GM18511 (cell line): ENCODE measurements at regions not wholly inside any gene's neighbourhood (a gene's known extent, or its start where the extent isn't known, plus 50 kb on each side); places are given as distances from the start of the nearest gene placed in this dataset.

Experiments used
- ATAC-seq: cut with Tn5 transposase; IDR thresholded peaks from one replicate; pipeline ENCODE4 v1.9.1; 2021; ENCODE audit warnings: mild to moderate bottlenecking, moderate library complexity; ENCODE audit not compliant: unreplicated experiment

DNA sequence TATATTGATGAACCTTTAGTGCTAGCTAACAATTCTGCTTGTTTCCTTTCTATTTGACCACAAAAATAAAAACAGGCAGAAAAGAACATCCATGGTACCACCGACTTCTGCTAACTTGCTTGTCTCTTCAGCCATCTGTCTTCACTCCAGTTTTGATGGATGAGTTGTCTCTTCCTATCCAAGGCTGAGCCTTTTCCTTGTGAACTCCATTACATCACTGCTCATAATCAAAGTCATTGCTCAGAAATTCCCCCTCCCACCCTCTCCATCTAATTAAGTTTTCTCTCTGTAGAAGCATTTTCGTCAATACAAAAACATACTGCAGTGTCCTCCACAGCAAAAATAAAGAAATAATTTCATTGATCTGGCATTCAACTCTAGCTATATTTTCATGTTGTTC, 184.4 kb downstream of the SPCS3 start:
- ATAC-seq = no peak

DNA sequence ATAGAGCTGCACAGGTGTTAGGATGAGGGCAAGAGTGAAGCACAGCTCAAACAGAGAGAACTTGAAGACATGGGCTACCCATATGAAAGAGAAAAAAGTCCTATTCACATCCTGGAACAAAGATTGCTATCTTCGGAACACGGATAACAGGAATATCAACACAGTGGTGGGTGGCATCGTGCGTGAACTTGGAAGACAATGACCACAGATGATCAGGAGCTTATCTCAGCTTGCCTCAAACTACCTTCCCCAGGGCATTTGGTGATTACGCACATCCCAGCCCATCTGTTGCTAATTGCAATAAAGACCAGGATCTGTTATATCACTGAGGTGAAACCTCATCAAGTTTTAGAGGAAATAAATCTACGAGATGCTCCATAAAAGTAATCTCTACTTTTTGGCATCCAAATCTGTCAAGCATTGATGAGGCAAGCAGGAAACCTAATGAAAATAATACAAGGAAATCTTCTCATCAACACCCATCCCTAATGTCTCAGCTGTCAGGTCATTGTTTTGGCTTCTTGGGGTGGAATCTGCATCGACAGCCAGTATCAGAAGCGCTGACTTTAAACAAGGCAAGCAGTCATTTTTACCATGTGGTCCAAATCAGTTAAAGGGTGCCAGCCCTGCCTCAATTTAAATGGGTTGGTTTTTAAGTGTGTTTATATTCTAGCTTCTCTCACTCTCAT, 188.2 kb downstream of the SPCS3 start:
- no peak for ATAC-seq

DNA sequence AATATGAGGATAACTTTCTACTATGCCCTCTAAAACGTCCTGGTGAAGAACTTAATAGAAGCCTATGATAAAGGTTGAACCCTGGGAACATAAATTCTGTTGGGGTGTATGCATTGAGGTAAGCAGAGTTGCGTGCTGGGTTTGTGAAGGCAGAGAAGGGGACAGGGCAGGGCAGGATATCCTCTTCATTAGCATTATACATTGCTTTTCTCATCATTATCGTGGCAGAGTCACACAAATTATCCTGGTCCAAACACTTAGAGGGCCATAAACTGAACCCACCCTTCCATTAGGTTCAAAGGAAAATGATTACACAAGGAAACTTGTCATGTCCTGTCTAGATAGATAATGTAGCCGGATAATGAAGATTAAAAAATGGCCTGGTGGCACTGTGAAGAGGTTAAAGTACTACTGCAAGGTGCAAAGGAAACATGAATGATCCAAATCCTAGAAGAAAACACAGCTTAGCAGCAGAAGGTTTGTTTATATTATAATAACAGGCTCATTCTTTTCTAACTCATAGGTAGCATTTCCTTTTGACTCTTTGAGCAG, 189.1 kb downstream of the SPCS3 start:
- ATAC-seq = no peak

DNA sequence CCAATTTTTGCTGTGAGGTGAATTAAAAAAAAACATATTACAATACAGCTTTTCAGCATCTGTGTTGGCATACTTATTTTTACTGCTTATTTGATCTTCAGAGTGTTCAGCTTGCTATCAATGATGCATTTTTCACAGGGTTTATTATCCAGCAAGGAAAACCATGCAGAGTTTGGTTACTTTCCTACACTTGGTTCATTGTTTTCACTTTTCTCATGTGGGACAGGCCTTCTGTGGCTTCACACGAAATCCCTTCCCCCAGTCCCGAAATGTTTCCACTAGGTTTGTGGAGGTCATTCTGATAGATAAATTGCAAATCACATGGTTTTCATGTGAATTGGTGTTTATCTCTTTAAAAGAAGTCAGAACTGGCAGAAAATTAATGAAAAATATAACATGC, 205.8 kb downstream of the SPCS3 start:
- ATAC-seq = no peak

DNA sequence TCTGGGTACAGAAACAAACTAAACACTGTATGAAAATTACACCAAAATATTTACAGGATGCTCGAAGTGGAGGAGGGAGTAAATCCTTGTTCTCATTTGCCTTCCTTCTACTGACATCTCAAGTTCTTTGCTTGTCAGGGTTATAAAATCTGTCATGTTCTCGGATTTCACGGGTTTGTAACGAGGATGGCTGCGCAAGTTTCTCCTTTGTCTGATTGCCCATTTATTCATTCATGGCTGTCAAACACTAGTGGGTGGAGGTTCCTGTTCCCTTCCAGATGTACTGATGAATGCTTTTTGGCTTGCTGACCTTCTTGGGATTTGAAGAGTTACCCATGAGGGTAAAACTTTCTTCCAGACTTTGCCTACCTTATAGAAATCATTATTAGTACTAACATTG, 206.9 kb downstream of the SPCS3 start:
- ATAC-seq = no peak

DNA sequence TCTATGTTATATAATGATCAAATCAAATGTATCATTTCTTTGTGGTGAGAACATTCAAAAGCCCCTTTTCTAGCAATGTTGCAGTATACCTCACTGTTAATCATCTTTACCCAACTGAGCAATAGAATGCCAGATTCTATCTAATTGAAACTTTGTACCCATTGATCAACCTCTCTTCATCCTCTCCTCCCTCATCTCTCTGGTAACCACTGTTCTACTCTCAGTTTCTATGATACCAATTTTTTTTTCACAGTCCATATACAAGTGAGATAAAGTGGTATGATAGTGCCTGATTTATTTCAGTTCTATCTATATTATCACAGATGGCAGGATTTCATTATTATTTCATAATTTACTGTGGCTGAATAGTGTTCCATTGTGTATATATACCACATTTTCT, 209.8 kb downstream of the SPCS3 start:
- no peak for ATAC-seq

DNA sequence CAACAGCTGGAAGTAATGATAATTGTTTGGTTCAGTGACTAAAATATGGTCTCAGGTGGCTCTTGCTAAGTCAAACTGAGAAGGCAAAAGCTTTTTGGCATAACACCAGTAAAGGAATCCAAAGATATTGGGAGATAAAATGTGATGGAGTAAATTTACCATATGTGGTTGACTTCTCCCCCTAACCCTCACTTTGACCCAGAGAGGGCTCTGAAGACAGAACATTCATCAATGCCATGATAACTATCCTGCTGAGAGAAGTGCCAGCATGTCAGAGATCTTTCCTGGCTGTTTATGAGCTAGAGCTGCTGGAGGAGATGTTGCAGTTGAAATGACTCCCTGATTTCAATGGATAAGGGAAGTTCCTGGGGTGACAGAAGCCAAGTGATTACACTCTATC, 213.4 kb downstream of the SPCS3 start:
- no peak for ATAC-seq

DNA sequence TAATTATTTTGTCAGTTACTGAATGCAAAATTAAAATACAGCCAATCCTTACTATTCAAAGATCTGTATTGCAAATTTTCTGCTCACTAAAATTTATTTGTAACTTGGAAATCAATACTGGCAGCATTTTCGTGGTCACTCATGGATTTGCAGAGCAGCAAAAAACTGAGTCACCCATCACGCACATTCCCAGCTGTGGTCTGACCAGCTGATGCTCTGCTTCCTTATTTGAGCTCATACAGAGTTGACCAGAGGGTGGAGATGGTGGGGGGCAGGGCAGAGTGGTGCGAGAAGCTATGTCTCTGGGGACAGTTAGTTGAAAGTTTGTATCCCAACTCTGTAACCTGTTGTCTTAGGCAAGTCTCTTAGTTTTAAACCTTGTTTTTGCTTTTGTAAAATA, 214.8 kb downstream of the SPCS3 start:
- no peak for ATAC-seq

DNA sequence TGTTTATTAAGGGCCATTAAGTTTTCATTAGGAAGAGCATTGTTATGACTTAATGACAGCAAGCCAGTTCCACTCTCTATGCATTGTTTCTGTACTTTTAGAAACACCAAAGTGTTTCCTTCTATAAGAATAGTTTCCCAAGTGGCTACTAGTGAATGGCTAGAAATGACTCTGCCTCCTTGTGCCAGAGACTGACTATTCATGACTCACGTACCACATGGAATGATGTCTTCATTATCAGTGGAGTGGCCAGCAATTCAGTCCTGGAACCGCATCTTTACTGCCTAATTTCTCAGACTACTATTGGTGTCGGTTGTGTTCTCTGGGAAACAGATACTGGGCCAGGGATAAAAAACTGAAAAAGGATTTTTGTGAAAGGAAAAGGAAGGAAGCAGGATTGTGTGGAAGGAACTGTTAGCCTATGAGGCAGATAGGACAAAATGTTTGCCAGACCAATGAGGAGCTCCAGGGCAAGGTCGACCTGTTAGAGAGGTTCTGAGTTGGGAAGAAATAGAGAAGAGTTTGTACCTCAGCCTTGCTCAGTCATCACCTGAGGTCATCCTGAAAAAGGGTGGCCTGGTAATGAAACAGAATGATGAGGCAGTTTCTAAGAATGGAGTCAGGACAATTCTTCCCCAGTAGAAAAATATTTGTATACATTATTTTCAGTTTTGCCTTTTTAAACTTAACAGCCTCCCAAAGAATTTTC, 218.6 kb downstream of the SPCS3 start:
- ATAC-seq = no peak

DNA sequence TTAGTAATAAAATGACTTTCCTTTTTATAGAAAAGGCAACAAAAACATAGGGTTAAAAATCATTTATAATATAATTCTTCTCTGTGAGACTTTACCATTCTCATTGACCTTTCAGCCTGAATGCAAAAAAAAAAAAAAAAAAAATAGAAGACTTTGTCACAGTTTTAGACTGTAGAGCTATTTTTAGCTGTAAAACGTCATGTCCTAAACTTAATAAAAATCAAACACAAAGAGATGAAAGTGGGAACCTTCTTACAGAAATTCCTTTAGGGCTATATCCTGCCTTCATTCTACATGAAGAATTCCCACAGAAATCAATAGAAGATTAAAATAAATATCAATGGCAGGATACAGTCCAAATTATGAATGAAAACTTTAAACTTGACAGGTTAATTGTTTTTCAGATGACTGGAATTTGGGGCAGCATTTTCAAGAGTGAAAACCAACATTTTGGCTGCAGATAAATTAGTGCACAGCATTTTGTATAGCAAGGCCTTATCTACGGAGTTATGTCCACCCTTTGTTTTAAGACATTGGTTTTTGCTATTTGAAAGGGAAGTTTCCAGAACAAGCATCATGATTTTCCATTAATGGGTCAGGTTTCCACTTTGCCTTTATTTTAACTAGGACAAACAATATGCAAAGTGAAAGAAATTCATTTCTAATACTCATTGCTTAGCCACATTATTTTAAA, 219.5 kb downstream of the SPCS3 start:
- no peak for ATAC-seq

DNA sequence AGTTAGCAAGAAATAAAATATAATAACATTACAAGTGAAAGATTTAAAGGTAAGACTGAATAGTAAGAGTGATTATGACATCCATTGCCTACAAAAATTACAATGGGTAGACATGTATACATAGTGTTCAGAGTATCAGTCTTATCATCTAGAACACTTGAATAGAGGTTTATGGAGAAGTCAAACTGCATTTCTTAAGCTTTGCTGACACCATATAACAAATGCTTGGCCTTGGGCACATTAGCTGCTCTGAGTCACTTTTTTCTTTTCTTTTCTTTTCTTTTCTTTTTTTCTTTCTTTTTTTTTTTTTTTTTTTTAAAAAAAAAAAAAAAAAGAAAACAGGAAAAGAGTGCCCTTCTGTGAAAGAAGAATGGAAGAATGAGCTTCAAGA, 220.0 kb downstream of the SPCS3 start:
- no peak for ATAC-seq

DNA sequence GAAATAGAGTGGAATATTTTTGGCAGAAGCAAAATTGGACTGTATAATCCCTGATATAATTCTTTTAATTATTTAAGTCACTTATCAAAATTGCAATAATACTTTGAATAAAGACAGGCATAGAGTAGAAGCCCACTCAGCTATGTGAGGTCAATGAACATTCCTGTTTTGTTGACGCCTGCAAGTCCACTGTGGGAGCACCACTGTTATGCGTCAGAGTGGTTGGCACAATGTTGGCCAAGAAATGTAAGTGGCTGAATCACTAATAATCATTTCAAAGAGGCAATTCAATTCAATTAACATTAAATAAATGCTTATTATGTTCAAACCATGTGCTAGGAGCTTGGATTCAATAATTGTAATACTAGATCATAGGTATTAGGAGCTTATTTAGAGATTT, 221.0 kb downstream of the SPCS3 start:
- no peak for ATAC-seq

DNA sequence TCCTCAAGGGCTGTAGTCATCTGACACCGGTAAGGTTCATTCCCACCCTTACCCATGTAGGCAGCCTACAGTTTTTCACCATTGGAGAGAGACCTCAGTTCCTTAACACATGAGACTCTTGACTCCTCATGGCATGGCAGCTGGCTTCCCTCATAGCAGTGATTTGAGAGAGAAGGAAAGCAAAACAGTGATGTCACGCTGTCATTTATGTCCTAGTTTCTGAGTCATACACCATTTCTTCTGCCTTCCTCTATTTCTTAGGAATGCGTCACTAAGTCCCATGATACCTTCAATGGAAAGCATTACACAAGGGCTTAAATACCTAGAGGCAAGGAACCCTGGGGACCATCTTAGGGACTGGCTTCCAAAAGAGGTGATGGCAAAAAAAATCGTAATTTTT, 226.1 kb downstream of the SPCS3 start:
- ATAC-seq = no peak

DNA sequence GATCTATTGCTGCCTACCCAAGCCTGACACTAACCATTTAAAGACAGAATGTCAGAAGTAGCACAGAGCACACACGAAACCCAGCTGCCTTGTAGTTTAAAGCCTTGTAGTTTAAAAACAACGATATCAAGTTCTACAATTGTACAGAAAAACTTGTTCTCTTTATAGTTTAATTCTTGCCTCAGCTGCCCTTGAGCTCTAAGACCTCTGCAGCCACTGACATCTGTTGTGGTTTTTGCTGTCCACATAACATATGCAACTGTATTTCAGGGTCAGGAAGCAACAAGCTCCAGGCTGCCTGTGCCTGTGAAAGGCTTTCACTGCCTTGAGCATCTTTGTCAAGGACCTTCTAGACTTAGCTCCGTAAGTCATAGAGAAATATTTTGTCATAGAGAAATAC, 227.2 kb downstream of the SPCS3 start:
- ATAC-seq = no peak

DNA sequence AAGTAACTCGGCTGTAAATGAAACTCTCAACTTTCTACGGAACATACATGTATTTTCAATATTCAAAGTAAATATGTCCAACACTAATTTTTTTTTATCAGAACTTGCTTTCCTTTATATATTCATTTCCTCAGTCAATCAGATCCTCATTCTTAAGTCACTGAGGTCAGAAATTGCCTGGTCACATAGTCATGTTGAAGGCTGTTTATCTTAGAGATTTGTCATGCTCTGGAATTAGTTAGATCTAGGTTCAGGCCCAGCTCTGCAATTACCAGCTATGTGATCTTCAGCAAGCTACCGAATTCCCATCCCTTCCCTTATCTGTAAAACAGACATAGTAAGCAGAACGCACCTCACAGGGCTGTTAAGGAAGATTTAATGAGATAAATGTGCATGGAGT, 228.8 kb downstream of the SPCS3 start:
- no peak for ATAC-seq

DNA sequence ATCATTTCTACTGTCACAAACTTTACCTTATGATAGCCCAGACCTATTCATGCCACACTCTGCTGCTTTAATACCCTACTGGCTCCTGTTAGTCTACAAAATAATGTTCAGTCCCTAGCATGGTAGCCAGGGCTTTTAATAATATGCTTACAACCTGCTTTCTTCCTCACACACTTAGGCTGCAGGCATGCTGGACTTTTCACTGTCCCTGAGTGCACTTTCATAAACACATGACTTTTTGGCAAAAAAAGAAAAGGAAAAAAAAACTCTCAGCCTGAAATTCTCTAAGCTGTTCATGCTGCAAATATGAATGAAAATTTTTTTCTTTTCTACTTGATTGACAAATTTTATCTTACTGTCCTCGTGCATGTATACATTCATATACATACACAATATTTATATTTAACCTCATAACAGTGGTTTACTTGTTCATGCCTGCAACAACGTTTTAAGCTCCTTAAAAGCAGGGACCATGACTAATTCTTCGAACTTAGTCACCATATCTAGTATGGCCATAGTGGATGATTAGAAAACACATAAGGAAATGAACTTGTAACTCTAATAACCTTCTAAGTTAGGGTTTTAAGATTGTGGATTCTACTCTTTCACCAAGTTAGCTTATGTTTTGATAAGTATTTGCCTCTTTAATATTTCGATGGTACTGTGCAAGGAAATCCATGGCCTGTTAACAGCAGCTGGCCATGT, 229.5 kb downstream of the SPCS3 start:
- ATAC-seq = no peak

DNA sequence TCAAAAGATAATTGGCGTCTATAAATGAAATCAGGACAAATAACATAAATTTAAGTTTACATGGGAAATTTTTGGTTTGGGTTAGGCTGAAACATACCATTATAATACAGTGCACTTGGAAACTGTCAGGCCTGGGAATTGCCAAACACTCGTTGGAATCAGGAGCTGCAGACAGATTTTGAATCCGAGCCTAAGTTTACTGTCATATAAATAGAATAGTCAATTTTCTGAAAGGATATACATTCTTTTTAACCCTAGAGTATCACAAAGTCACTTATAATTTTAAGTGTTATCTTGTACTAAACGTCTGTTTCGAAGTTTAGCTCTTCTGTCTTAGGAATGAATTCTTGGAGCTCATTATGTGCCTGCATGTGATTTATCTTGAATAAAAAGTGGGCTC, 234.1 kb downstream of the VEGFC start:
- no peak for ATAC-seq

DNA sequence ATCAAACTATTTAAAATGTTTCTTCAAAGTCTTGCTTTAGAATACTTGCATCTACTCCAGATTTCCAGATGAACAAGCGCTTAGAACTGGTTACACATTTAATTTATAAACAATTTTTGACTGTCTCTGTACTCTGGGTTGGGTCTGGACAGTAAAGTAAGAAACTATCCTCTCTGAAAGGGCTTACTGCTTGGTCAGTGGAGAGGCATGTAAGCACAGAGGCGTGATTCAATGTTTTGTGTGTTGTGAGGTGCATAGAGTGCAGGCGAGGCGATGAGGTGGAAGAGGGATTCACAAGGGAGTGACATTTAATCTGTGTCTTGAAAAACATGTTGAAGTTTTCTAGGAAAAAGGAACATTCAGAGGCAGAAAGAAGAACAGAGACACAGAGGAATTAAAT, 231.4 kb downstream of the VEGFC start:
- ATAC-seq = no peak

DNA sequence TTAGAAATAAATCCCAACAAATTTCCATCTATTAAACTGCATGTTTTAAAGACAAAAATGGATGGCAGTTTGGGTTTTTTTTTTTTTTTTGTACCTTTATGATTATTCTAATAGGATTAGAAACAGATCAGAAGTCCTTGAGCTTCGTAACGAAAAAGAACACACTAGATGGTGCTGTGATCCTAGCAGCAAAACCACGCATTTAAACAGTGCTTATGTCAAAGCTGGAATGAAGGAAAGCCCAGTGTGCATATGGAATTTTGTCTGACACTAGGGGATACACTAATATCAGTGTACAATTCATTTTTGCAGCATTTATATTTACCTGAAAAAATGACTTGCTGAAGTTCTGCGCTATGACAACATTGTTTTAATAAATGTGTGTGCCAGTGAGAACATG, 229.1 kb downstream of the VEGFC start:
- no peak for ATAC-seq

DNA sequence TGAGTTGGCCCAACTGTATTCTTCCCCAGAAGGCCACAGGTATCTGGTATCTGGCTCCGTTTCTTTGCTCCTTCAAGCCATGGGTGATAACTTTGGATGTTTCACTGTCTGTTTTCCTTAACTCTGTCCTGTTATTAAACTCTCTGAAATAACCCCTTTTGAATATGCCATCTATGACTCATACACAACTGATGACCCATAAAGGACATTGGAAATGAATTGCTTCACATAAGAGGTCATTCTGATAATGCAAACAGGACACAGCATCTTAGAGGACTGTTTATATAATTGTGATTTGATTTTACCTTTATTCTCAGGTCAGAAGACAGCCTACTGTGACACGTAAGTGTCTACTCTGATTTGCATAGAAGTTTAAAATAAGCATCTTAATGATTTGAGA, 227.7 kb downstream of the VEGFC start:
- ATAC-seq = no peak

DNA sequence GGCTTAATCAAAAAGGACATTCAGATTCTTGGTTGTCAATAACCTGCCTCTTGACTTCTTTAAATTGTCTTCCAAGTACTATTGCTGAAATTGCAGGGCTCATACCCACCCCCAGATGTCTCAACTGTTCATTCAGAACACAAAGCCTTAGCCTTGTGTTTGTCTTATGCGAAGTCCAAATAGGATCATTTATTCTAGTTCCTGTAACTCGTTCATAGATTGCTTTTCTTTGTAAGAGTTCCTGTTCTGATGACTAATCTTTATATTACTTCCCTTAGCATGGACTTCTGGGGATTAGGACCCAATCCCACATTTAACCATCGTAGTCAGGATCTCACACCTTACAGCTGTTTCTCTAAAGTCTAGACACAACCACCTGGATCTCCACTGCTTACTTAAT, 226.0 kb downstream of the VEGFC start:
- no peak for ATAC-seq
